AG04449 (cell line): ENCODE measurements at regions not wholly inside any gene's neighbourhood (a gene's known extent, or its start where the extent isn't known, plus 50 kb on each side); places are given as distances from the start of the nearest gene placed in this dataset.

Experiments used
- CTCF ChIA-PET: fragments of 350-600 bp; formaldehyde crosslinking; extraction: SDS; loops from one replicate; lab custom pipeline; 2021; ENCODE audit warnings: antibody characterized with exemption; lab: Yijun Ruan, JAX
- POLR2A ChIA-PET: fragments of 400-600, 350-600 bp; formaldehyde crosslinking; extraction: SDS; loops from one replicate; lab custom pipeline; 2020; ENCODE audit warnings: antibody characterized with exemption, inconsistent platforms; lab: Yijun Ruan, JAX
- DNase-seq: peaks from one replicate; pipeline ENCODE4 v3.0.0-alpha.2; 2010; ENCODE audit warnings: low read depth, low spot score
- H3K4me3 ChIP-seq: 2 replicates; pipeline ENCODE4 v1.5.1; 2011; ENCODE audit warnings: low read depth, mild to moderate bottlenecking, control low read depth, low read length
- TF ChIP-seq, protein P1 (sequence below): IDR thresholded peaks from one replicate; pipeline ENCODE4 v1.5.1; 2011; ENCODE audit warnings: mild to moderate bottlenecking, moderate library complexity, low read length, control low read depth, inconsistent platforms; ENCODE audit not compliant: insufficient read depth; ENCODE audit errors: missing control alignments

DNA sequence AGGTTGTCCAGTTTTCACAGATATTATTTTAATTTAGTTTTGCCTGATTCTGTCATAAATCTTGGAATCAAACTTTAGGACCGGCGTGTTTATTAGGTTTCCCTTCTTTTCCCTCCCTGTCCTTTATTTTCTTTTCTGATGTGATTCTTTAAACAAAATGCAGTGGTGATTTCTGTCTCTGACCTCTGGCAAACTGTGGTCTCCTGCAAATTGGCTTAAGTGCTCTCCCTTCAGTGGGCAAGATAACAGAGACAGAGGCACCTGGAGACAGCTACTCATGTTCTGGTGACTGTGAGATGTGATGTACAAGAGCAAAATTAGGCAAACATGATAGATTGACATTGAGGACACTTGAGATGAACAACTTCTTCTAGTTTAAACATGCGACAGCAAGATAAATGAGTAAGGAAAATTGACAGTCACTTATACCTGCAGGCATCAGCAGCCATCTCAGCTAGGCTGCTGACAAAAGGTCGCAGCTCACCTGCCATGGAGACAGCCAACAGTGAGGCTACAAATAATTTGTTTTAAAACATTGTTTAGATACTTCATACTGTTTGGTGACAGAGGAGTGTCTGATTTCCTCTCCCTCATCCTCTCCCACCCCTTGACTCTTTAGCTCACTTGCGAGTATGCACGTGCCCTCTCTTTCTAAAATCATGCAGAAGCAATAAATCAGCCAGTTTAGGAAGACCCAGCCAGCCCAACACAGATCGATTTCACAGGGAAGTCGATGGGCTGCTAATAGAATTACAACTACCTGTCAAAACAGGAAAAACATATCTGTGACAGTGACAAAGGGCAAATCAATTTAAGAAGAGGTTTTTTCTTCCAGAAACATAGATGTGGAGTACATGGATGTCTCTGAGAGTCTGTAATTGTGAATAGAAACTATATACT, 63.4 kb upstream of the MAP3K7 start:
- ChIA-PET CTCF (no interaction called here), POLR2A (no interaction called here)
- DNase-seq = no peak
- TF ChIP-seq, protein P1, sequence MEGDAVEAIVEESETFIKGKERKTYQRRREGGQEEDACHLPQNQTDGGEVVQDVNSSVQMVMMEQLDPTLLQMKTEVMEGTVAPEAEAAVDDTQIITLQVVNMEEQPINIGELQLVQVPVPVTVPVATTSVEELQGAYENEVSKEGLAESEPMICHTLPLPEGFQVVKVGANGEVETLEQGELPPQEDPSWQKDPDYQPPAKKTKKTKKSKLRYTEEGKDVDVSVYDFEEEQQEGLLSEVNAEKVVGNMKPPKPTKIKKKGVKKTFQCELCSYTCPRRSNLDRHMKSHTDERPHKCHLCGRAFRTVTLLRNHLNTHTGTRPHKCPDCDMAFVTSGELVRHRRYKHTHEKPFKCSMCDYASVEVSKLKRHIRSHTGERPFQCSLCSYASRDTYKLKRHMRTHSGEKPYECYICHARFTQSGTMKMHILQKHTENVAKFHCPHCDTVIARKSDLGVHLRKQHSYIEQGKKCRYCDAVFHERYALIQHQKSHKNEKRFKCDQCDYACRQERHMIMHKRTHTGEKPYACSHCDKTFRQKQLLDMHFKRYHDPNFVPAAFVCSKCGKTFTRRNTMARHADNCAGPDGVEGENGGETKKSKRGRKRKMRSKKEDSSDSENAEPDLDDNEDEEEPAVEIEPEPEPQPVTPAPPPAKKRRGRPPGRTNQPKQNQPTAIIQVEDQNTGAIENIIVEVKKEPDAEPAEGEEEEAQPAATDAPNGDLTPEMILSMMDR = no peak
- no peak overlapping the region for H3K4me3 ChIP-seq

DNA sequence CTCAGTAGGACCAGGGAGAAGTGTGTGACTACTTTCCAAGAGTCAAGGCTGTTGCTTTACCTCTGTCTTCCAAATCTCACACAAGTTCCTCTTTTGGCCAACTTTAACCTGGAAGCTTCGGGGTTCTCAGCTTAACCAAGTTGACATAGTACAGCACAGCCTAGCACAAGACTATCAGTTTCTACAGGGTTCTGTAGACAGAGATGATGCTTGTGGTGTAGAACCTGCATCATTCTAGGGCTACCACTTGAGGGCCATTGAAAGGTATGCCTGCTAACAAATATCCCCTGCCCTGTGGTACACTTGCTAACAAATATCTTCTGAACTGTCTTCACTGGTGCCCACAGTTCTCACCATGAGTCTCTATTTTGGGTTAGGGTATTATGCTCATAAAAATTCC, 62.0 kb upstream of the MAP3K7 start:
- ChIA-PET CTCF (no interaction called here), POLR2A (no interaction called here)
- TF ChIP-seq, protein P1 = no peak
- DNase-seq = no peak
- H3K4me3 ChIP-seq = no peak overlapping the region

DNA sequence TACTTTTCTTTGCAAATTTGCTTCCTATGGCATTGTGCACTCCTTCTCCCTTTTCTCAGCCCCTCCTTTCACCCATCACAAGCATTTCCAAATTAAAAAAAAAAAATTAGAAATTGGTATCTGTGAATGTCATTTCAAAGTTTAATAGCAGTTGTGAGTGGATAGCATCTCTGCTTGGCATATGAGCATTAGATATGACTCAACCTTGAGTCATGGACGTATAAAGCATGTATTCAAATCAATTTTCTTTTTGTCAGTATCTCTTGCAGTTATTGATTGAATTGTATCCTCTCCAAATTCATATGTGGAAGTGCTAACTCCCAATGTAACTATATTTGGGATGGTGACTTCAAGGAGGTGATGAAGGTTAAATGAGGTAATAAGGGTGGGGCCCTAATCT, 60.1 kb upstream of the MAP3K7 start:
- no peak for DNase-seq
- no peak overlapping the region for H3K4me3 ChIP-seq
- POLR2A ChIA-PET = no interaction called here
- TF ChIP-seq, protein P1 = no peak
- CTCF ChIA-PET = no interaction called here

DNA sequence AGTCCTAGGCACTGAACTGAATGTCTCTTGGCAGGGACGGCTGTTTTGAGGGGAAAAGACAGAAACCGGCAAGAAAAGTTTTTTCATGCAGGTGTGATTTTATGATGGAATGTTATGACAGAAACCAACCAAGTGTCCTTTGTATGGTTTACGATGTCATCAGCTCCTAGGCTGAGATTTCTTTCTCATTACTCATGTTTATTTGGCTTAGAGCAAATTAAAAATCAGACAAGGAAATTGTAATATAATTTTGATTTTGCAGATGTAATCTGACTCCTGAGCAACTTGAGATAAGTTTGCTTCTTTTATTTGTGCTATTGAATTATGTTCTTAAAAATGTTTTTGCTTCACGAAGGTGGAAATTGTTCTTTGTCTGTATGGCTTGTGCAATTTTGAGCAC, 58.8 kb upstream of the MAP3K7 start:
- ChIA-PET POLR2A (no interaction called here), CTCF (interaction anchor here (1.3 kb wide), 1 partner anchor 11 kb away, joined by 3 read pairs; no protein-coding TSS in a partner anchor)
- H3K4me3 ChIP-seq = no peak overlapping the region
- TF ChIP-seq, protein P1 = no peak
- no peak for DNase-seq

DNA sequence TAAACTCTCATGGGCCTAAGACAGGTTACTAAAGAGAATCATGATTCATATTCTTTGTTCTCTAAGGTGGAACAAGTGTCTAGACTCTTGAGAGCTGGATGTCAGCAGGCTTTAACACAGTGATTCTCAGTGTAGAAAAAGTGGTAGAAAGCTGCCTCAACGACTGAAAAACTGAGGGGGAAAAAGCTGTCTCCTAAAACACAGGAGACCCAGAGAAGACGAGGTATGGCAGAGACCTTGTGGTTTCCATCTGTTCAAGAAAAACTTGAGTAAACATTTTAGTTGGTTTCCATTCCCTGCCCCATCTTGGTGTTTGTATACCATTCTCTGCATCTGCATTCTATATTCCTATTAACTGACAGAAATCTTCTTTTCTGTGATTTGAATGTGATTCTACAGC, 57.6 kb upstream of the MAP3K7 start:
- ChIA-PET CTCF (interaction anchor here (1.3 kb wide), 1 partner anchor 12 kb away, joined by 3 read pairs; no protein-coding TSS in a partner anchor), POLR2A (no interaction called here)
- TF ChIP-seq, protein P1 = no peak
- no peak overlapping the region for H3K4me3 ChIP-seq
- no peak for DNase-seq

DNA sequence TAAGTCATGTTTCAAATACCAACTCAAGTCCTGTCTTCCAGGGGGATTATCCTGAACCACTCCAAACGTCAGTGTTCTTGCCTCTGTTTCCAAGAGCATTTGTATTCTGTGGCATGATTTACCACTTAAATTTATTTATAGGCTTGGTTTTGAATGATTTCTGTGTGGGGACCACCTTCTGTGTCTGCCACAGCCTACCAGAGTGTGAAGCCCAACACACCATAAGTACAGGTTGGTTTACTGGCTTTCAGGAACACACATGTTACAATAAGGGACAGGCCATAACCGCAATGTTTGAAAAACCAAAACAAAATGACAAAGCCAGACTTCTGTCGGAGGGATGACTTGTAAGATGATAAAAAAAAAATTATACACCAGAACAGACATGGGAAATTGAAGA, 56.5 kb upstream of the MAP3K7 start:
- no peak for DNase-seq
- CTCF ChIA-PET = no interaction called here
- POLR2A ChIA-PET = no interaction called here
- TF ChIP-seq, protein P1 = no peak
- no peak overlapping the region for H3K4me3 ChIP-seq
